Parathyroid adenoma (tissue), 2 donors: ENCODE measurements at regions not wholly inside any gene's neighbourhood (a gene's known extent, or its start where the extent isn't known, plus 50 kb on each side); places are given as distances from the start of the nearest gene placed in this dataset.

Experiments used
- H2AFZ ChIP-seq: fragments of 300-600 bp; sonication (generic); one replicate; pipeline ENCODE4 v1.7.0; 2017; ENCODE audit warnings: antibody characterized with exemption, mild to moderate bottlenecking
- H3K27ac ChIP-seq: fragments of 300-600 bp; sonication (generic); one replicate; pipeline ENCODE4 v1.7.0; 2017
- H3K27me3 ChIP-seq: fragments of 300-600 bp; sonication (generic); one replicate; pipeline ENCODE4 v1.7.0; 2017; ENCODE audit warnings: low read length; ENCODE audit not compliant: control insufficient read depth, insufficient read depth
- H3K36me3 ChIP-seq: fragments of 300-600 bp; sonication (generic); one replicate; pipeline ENCODE4 v1.7.0; 2017; ENCODE audit warnings: low read length; ENCODE audit not compliant: control insufficient read depth, insufficient read depth
- H3K4me1 ChIP-seq: fragments of 300-600 bp; sonication (generic); one replicate; pipeline ENCODE4 v1.7.0; 2017; ENCODE audit warnings: control low read depth
- H3K4me2 ChIP-seq: fragments of 300-600 bp; sonication (generic); one replicate; pipeline ENCODE4 v1.7.0; 2017; ENCODE audit warnings: low read length
- H3K4me3 ChIP-seq: fragments of 300-600 bp; sonication (generic); one replicate; pipeline ENCODE4 v1.7.0; 2017; ENCODE audit warnings: low read depth, low read length
- H3K79me2 ChIP-seq: fragments of 300-600 bp; sonication (generic); one replicate; pipeline ENCODE4 v1.7.0; 2017; ENCODE audit warnings: control low read depth
- H3K9ac ChIP-seq: fragments of 300-600 bp; sonication (generic); one replicate; pipeline ENCODE4 v1.7.0; 2017; ENCODE audit warnings: mild to moderate bottlenecking
- H3K9me3 ChIP-seq: fragments of 300-600 bp; sonication (generic); one replicate; pipeline ENCODE4 v1.7.0; 2017; ENCODE audit warnings: low read length; ENCODE audit not compliant: control insufficient read depth
- CTCF ChIP-seq: fragments of 300-600 bp; sonication (generic); IDR thresholded peaks from one replicate; pipeline ENCODE4 v1.7.0; 2017; ENCODE audit warnings: antibody characterized with exemption, mild to moderate bottlenecking
- donor health status: primary hyperparathyroidism.

GRCh38 chr16:6091021-6091420 is 993.4 kb upstream of the EEF2KMT start:
- H3K4me3 ChIP-seq: no peak overlapping the region
- H3K27ac ChIP-seq: no peak overlapping the region
- H3K36me3 ChIP-seq: no peaks in the 10 kb centered on the region
- H3K9me3 ChIP-seq: no peaks in the 10 kb centered on the region
- no peaks in the 10 kb centered on the region for H3K4me1 ChIP-seq
- no peak overlapping the region for H3K9ac ChIP-seq
- no peak for TF ChIP-seq CTCF
- no peaks in the 10 kb centered on the region for H3K79me2 ChIP-seq
- no peaks in the 10 kb centered on the region for H3K27me3 ChIP-seq
- H3K4me2 ChIP-seq: no peak overlapping the region
- no peak overlapping the region for H2AFZ ChIP-seq

- H3K4me3 ChIP-seq: no peak overlapping the region
- peak; percentile 65 for TF ChIP-seq CTCF
- H3K4me1 ChIP-seq: no peaks in the 10 kb centered on the region
- H3K79me2 ChIP-seq: no peaks in the 10 kb centered on the region
- no peak overlapping the region for H3K4me2 ChIP-seq
- H2AFZ ChIP-seq: no peak overlapping the region
- H3K36me3 ChIP-seq: no peaks in the 10 kb centered on the region
- H3K27ac ChIP-seq: no peak overlapping the region
- H3K9me3 ChIP-seq: no peaks in the 10 kb centered on the region
- no peak overlapping the region for H3K9ac ChIP-seq
- H3K27me3 ChIP-seq: no peaks in the 10 kb centered on the region
These were observed 983.9 kb upstream of the EEF2KMT start for GRCh38 chr16:6081320-6081976.

GRCh38 chr16:6076631-6077030 is 979.0 kb upstream of the EEF2KMT start:
- H3K36me3 ChIP-seq: no peaks in the 10 kb centered on the region
- H3K27me3 ChIP-seq: no peaks in the 10 kb centered on the region
- no peaks in the 10 kb centered on the region for H3K9me3 ChIP-seq
- no peak overlapping the region for H3K9ac ChIP-seq
- H3K27ac ChIP-seq: no peak overlapping the region
- no peak overlapping the region for H3K4me2 ChIP-seq
- H3K4me3 ChIP-seq: no peak overlapping the region
- H3K4me1 ChIP-seq: no peaks in the 10 kb centered on the region
- TF ChIP-seq CTCF: no peak
- H2AFZ ChIP-seq: no peak overlapping the region
- no peaks in the 10 kb centered on the region for H3K79me2 ChIP-seq

DNA sequence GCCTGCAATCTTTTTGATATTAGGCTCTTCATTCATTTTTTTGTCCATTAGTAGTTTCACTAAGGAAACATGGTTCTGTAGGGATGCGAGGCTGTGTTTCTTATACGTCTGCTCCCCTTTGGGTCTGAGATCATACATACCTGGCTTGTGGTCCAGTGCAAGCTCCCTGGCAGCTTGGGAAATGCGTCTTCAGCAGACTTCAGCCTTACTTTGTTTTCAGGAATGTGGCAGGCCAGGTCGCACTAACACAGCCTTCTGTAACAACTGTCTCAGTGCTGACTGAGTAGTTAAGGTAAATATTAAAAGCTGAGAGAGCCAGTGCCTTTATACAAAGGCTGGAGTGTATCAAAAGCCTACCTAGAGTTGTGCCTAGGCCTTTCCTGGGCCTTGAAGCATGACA is 970.5 kb upstream of the EEF2KMT start:
- no peaks in the 10 kb centered on the region for H3K36me3 ChIP-seq
- no peak overlapping the region for H3K9ac ChIP-seq
- H3K4me3 ChIP-seq: no peak overlapping the region
- H3K27me3 ChIP-seq: no peaks in the 10 kb centered on the region
- no peak overlapping the region for H3K27ac ChIP-seq
- H3K4me1 ChIP-seq: no peaks in the 10 kb centered on the region
- H3K79me2 ChIP-seq: no peaks in the 10 kb centered on the region
- no peak overlapping the region for H2AFZ ChIP-seq
- TF ChIP-seq CTCF: no peak
- H3K9me3 ChIP-seq: no peaks in the 10 kb centered on the region
- H3K4me2 ChIP-seq: no peak overlapping the region

DNA sequence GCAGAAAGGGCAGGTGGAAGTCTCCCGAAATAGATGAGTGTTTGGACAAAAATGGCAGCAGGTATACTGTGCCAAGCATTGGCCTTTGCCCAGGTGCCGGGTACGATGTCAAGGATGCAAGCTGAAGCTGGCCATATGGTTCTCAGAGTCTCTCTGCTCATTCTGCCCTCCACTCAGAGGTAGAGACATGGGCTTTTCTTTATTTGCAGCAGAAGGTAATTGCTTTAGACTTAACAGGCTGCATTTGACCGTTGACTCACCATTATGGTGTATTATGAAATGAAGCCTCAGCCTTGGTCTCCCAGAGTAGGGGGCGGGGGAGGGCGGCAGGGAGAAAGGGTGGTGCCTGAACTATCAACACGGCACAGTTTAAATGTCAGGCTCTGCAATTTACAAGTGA is 969.1 kb upstream of the EEF2KMT start:
- Histone ChIP-seq H3K27me3 (no peaks in the 10 kb centered on the region), H3K4me2 (no peak overlapping the region)

More for the DNA sequence above, 969.1 kb upstream of the EEF2KMT start:
- no peaks in the 10 kb centered on the region for H3K36me3 ChIP-seq
- H3K4me3 ChIP-seq: no peak overlapping the region
- no peak overlapping the region for H2AFZ ChIP-seq
- no peak for TF ChIP-seq CTCF
- H3K9ac ChIP-seq: no peak overlapping the region
- no peaks in the 10 kb centered on the region for H3K9me3 ChIP-seq
- H3K4me1 ChIP-seq: no peaks in the 10 kb centered on the region
- H3K79me2 ChIP-seq: no peaks in the 10 kb centered on the region
- no peak overlapping the region for H3K27ac ChIP-seq
